TTC549 (cell line): ENCODE measurements at regions not wholly inside any gene's neighbourhood (a gene's known extent, or its start where the extent isn't known, plus 50 kb on each side); places are given as distances from the start of the nearest gene placed in this dataset.
A peak's percentile ranks its signal among the peaks of the same experiment; 100 is the strongest.

Source experiments
- FAIRE-seq: peaks from 2 replicates; lab custom pipeline; 2012; peaks lifted over from hg19 to GRCh38; lab: Jason Lieb, UNC

DNA sequence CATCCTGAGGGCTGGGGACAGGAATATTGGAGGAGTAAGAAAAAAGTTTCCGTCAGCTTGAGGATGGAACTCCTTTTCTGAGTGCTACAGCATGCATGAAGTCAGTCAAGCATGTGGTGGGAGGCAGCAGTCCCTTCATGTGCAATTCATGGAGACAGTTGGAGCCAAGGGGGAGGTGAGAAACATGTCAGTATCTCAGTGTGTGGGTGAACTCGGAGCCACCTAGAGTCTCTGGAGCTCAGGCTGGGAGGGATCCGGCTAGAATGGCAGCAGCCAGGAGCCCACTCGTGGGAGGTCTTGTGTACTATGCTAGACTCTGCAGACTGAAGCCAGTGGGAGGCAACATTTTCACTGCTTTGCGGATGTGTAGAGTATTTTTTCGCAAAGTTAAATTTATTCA lies 60.3 kb downstream of the AVPR1A start:
- FAIRE-seq = no peak

GRCh38 chr12:63086149-63086915 lies 64.7 kb downstream of the AVPR1A start:
- FAIRE-seq = no peak

DNA sequence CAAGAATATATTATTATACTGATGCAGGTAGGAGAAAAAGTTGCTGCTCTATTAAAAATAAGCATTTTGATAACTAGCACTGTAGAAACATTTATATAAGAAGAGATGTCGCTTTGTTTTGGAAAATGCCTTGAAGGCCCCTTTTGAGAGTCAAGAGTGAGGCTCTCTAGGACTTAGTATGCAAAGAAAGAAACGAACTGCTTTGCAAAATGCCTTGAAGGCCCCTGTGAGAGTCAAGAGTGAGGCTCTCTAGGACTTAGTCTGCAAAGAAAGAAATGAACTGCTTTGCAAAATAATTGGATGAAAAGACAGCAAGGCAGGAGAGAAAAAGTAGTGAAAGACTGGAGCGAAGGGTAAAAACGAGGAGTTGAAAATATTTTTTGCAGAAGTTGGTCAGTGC lies 65.9 kb downstream of the AVPR1A start:
- FAIRE-seq = no peak

DNA sequence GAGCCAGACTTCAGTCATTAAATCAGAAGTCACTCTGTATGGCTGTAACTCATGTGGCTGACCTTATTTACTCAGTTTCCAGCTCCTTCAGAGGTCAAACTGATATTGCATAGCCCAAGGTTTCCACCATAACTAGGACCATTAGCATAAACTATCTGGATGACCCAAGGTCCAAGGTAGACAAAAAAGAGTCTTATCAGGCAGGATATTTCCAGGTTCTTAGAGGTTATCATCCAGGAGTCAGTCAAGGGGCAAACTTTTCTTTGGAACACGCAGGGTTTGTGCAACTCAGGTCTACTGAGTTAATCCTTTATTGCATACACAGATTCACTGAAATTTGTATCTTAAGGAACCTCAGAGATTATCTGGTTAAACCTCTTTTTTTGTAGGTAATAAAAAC lies 66.5 kb downstream of the AVPR1A start:
- FAIRE-seq = no peak

DNA sequence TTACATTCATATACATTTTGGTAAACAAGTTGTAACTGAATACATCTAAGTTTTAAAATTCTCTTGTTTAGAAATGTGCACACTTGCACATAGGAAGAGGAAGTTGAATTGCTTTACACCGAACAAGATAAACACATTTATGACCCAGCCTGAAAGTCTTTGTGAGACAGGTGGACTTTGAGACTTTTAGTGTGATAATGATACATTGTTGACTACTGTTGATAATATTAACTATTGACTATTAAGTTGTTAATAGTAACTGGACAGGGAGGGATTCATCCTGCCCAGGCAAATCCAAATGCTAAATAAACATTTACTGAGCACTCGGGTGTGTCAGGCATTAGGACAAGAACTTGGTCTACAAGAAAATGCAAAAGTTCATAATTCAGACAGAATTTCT lies 68.0 kb downstream of the AVPR1A start:
- no peak for FAIRE-seq

- no peak for FAIRE-seq
Observed at GRCh38 chr12:63079791-63080502, 71.1 kb downstream of the AVPR1A start.

DNA sequence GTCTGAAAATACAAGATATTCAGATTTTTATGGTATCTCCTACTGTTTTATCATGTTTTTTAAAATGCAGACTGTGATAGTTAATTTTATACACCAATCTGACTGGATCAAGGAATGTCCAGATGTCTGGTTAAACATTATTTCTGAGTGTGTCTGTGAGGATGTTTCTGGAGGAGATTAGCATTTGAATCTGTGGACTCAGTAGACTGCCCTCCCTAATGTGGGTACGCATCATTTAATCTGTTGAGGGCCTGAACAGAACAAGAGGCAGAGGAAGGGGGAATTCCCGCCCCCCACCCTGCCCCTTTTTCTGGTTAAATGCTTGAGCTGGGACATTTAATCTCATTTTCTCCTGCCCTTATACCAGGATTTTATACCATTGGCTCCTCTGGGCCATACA lies 72.1 kb downstream of the AVPR1A start:
- no peak for FAIRE-seq

GRCh38 chr12:63075376-63076060 lies 75.5 kb downstream of the AVPR1A start:
- no peak for FAIRE-seq

DNA sequence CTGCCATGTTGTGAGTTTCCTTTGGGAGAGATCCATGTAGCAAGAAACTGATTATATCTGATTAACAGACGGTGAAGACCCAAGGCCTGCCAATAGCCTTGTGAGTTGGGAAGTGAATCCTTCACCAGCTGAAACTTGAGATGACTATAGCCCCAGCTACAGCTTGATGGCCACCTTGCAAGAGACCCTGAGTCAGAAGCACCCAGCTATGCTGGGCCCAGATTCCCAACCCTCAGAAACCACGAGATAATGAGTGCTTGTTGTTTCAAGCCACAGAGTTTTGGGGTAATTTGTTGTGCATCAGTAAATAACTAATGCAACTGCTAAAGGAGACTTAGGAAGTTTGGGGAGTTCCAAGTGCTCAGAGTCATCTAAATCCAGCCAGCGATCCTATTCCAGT lies 80.3 kb downstream of the AVPR1A start:
- no peak for FAIRE-seq

DNA sequence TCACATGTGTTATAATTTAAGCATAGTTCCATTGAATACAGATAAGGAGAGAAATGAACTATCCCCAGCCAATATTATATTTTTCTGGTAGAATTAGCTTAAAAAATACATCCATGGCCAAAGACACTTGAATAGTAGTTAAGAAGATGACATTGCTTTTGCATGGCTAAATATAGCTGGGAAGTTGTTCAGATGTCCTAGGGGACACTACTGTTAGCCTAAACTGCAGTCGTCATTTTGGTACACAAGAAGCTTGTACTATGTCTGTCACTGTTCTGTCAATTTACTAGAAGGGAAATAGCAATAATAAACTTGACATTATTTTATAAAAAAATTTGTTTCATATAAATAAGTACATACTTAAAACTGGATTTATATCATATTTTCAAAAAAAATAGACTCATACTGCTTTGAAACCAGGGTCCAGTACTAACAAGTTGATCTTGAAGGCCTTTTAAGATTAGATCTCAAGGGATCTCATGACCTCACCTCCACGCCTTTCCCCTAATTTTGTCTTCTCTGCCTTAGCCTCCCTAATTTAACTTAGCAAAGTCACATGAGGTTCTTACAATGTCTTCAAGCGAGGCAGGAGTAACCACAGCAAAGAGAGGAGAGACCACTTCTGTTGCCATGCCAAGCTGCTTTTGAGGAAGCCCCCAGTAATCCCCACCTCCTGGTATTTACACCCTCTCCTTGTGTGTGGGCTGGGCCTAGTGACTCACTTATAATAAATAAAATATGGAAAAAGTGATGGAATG lies 81.0 kb downstream of the AVPR1A start:
- no peak for FAIRE-seq

- peak; percentile 77 for FAIRE-seq
Observed at GRCh38 chr12:63068857-63069442, 82.1 kb downstream of the AVPR1A start.

DNA sequence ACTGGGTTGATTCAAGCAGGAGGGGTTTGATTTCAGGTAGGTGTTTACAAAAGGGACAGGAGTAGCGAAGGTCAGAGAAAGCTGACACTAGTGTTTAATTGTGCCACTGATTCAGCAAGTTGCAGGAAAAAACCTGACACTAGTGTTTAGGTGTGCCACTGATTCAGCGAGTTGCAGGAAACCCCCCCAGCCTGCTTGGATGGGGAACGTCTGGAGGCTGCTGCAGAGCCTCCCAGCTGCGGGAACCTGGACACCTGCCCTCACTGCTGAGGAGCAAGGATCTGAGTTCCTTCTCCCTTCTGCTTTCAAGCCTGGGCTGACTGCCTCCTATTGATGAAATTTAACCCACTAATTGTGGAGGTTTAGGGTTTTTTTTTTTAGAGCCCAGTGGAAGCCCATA lies 84.2 kb downstream of the AVPR1A start:
- FAIRE-seq = no peak

DNA sequence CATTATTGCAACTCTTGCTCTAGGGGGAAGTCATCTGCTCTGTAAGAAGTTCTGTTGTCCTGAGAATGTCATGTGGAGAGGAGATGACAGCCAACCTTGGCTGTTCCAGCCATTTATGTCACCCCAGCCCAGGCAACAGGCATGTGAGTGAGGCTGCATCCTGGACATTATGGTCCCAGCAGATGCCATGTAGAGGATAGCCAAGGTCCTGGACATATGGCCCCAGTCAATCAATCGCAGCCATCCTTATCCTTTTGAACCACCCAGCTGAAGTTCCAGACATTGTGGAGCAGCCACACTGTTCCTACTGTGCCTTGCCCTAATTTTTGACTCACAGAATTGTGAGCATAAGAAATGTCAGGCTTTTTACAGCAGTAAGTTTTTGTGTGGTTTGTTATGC lies 84.9 kb downstream of the AVPR1A start:
- FAIRE-seq = no peak

DNA sequence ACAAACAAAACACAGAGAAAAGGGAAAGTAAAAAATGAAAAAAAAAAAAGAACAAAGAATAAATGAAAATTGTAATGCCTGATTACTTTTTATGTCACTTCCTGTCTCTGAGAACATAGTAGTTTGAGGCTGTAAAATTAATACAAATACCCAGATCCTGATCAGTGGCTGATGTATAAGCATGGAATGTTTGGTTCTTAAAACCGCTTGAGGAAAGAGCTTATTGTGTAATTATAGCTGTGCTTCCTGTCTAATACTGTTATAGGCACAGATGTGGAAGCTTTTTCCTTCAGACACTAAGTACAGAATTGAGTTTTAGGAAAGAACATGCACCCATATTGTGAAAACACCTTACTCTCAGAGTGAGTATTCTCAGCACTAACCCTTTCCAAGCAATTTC lies 86.9 kb downstream of the AVPR1A start:
- no peak for FAIRE-seq

DNA sequence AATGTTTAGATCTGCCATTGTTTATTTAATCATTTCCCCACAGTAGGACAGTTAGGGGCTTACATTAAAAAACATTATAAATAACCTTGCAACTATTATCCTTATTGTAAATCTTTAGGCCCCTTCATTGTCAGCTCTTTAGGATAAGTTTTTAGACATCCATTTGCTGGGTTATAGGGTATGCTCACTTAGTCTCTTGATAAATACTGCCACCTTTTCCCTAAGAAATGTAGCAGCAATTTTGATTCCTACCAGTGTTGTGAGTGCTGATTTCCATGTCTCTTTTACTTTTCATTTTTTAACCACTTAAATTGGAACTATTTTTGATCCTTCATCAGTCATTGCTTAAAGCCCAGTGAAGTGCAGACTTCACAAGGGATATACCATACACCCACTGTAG lies 94.4 kb downstream of the AVPR1A start:
- FAIRE-seq = no peak

GRCh38 chr12:63052696-63053095 lies 98.3 kb downstream of the AVPR1A start:
- FAIRE-seq = no peak

GRCh38 chr12:63047146-63047545 lies 103.9 kb downstream of the AVPR1A start:
- FAIRE-seq = no peak

GRCh38 chr12:63045020-63045860 lies 105.8 kb downstream of the AVPR1A start:
- FAIRE-seq = no peak

- no peak for FAIRE-seq
Observed at GRCh38 chr12:63042646-63043045, 107.7 kb upstream of the PPM1H start.

DNA sequence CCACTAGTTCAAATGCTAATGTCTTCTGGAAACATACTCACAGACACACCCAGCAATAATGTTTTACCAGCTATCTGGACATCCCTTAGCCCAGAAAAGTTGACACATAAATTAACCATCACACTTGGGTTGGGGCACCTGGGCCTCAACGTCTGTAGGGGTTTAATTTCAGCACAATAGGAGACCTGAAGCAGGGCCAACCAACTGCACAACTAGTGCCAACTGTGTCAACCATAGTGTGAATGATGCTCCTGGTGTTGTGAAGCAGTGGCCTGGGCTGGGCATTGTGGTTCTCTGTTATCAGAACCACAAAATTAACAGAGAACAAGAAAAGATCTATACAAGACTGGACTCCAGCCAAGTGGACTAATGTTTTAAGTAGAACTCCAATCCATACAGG lies 106.7 kb upstream of the PPM1H start:
- FAIRE-seq = no peak

GRCh38 chr12:63040526-63041220 lies 105.7 kb upstream of the PPM1H start:
- FAIRE-seq = no peak
